Suppressor macrophage treated with lipopolysaccharide for 1 hour (primary cell): ENCODE measurements at regions not wholly inside any gene's neighbourhood (a gene's known extent, or its start where the extent isn't known, plus 50 kb on each side); places are given as distances from the start of the nearest gene placed in this dataset.

Experiments
- DNase-seq, 3 donors: peaks; one replicate each; pipeline ENCODE4 v3.0.0-alpha.2; 2020 to 2022

DNA sequence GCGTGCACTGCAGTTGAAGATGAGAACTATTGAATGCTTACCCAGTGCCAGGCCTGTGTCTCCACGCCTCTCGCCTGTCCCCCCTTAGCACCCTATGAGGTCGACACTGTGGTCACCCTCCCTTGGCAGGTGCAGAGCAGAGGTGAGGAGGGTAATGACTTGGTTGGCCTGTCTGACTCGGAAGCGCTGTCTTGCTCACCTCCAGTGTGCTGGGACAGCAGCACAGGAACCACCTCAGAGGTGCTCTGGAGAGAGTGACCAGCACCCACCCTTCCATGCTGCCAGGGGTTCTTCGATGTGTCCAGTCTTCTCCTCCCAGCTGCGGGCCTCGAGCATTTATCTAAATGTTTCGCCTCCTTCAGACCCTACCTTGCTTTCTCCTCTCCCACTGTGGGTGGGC is 178.3 kb upstream of the IRX2 start:
- no peak for DNase-seq

DNA sequence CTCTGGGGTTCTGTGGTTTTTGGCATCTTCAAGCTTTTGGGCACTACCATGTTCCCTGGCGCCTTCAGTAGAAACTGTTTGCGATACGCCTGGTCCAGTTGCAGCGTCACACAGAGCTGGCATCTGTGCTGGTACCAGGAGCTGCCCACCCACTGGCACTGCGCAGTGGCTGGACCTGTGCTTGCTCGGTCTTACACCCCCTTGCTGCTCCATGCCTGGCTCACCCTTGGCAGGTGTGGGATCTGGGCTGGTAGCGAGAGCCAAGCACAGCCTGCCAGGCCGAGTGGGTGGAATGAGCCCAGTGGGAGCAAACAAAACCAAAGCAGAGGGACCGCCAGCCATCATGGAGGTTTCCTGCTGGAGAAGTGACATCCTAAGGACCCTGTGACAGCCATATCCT is 170.2 kb upstream of the IRX2 start:
- DNase-seq, result no peak

DNA sequence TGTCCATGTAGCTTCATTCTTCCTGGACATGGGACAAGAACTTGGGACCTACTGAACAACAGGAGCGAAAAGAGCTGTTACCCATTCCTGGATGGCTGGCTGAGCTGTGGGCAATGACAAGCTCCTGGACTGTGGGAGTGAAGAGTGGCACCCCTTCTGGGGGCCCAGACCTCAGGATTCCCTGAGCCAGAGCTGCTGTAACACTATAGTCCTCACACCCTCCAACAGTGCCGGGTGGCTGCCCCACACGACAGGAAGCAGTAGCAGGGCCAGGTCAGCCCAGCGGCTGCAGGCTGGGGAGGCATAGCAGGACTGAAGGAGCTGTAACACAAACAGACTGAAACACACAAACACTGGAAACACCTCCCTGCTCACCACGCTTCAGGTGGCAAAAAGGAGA is 169.7 kb upstream of the IRX2 start:
- DNase-seq, result no peak

DNA sequence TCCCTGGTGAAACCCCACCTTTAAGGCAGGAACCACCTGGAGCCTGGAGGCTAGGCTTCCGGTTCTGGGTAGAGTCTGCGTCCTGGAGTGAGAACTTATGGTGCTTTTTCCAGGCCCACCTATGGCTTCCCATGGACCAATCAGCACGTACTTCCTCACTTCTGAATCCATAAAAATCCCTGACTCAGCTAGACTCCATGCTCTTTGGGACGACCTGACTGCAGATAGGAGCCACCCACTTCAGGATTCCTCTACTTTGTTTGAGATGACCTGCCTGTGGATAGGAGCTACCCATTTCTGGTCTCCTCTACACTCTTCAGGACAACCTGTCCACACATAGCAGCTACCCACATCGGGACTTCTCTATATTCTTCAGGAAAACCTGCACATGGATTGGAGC is 168.8 kb upstream of the IRX2 start:
- DNase-seq, result no peak

DNA sequence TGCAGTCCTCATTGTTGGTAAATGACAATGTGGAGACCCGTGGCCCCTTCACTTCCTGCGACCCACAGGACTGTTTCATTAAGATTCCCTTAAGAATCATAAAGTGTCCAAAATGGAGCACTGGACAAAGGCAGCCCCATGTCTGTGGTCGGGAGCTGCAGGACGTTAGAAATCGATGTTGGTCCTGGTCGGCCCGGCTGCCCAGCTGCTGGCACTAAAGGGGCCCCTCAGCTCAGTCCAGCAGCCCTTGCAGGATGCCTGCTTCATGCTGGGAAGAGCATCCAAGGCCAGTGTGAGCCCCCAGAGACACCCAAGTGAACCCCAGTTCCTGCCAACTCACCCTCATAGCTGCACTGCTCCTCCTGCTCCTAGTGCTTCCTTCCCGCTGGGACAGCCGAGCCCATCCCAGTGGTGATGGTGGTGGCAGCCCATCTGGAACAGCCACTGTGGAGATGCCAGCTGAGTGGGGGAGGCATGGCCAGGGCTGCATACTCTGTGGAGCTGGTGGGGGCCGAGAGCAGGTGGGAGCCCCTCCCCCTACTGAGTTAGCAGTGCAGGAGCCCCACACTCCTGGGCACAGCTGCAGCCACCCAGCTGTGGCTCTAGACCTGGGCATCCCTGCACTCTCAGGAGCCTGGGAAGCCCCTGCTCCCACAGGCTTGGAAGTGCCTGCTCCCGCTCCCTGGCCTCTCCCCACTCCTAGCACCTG is 168.0 kb upstream of the IRX2 start:
- DNase-seq, result no peak

DNA sequence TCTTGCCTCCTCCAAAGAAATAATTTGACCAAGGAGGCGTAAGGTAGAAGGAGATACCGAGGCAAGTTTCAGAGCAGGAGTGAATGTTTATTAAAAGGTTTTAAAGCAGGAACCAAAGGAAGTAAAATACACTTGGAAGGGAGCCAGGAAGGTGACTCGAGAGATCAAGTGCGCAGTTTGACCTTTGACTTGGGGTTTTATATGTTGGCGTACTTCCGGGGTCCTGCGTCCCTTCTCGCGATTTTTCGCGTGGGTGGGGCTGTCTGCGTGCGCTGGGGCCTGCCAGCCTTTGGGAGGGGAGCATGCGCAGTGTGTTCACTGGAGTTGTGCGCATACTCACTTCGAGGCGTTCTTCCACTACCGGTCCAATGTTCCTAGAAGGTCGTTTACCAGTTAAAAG is 166.0 kb upstream of the IRX2 start:
- DNase-seq, result no peak

DNA sequence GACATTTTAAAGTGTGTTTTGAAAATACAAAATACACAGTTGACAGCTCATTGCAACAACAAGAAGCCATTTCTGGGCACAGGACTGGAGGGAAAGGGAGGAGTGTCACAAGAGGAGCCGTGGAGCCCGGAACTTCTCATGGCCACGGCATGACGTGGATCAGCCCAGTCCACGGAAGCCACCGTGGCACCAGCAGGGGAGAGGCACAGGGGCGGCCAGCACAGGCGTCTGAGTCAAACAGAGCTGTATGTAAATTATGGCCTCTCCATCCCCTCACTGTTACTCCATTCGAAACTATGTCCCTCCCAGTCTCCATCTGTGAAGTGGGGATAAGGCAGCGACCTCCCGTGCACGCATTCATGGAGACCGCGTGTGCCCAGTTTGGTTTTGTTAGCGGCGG is 165.6 kb upstream of the IRX2 start:
- no peak for DNase-seq

DNA sequence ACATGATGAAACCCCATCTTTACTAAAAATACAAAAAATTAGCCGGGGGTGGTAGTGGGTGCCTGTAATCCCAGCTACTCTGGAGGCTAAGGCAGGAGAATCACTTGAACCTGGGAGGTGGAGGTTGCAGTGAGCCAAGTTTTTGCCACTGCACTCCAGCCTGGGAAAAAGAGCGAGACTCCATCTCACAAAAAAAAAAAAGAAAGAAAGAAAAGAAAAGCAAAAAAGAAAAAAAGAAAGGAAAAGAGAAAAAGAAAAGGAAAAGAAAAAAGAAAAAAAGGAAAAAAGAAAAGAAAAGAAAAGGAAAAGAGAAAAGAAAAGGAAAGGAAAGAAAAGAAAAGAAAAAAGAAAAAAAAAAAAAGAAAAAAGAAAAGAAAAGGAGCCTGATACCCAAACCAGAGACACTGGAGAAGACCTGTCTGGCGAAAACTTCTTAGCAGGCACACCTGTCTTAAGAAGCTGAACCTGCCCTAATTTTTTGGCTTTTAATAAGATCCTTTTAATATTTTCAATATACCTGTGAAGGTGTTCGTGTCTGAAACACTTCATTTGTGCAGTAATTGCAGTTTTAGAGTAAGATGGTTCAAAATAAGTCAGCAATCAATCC is 164.7 kb upstream of the IRX2 start:
- DNase-seq, result peak in 1 of 3 donors; percentile 16

DNA sequence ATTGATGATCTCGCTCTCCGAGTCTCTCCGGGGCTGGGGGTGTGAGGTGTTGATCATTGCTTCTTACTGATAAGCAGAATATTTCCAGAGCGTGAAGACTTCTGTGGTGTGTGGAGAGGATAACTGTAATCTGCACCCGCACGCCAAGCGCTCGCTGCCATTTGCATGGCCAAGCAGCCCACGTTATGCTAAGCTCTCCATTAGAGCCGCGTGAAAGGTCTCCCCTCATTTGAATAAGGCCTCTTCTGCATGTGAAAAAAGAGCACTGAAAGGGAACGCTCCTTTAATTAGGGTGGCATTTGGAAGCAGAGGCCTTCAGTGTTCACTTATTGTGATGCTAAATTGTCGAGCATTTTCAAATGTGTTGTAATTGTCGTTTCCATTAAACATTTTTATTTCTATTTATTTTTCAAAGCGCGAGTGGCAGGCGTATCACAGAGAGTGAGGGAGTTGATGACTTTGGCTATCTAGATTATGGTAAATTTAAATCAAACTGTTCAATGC is 163.6 kb upstream of the IRX2 start:
- no peak for DNase-seq

DNA sequence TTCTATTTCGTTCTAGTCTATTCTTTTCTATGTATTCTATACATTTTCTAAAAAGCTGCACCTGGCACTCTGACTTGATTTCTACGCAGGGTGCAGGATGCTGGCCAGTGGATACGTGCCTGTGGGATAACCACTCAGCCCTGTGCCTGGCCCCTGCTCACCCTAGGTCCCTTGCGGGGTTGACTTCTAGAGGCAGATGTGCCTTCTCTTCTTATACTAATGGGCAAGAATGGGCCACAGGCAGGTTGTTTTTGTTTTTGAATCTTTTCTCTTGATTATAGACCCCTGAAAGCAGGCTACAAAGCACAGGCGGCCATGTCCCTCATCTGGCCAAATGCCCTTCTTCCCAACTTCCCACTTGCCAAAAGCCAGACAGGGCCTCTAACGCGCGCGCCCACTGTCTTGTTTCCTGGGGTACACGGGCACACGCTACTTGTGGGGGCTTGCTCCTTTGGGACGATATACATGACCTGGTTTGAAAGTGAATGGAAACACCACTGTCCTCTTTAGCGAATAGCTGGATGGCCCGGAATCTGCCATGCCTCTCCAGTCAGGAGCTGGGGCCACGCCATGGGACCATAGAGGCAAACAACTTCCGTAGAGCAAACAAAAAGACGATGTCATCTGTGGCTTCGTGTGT is 162.7 kb upstream of the IRX2 start:
- no peak for DNase-seq

DNA sequence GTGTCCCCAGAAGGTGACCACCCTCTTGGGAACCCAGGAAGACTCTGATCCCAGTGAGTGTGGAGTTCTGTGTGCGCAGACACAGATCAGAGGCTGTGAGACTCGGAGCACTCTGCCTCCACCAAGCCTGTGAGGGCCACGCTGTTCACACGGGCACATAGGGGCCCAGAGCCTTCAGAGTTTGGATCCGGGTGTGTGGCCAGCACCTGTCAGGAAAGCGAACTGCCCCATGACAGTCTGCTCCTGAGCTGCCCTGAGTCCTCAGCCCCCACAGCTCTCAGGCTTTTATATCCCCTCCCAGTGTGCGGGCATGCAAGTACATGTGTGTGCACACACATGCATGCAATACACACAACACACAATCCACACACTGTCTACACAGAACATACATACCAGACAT is 161.8 kb upstream of the IRX2 start:
- no peak for DNase-seq

DNA sequence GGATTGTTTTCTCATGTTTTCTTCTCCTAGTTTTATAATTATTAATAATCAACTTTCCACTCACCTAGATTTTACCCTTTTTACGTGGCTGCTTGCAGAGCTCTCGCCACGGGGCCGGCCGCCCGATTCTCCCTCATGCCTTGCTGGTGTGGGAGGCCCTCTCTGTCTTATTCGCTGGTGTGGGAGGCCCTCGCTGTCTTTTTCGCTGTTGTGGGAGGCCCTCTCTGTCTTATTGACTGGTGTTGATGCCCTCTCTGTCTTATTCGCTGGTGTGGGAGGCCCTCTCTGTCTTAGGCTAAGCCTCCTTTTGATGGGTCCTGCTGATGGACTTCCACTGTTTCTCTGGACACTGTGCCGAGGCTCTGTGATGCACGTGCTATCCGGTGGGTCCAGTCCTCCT is 161.3 kb upstream of the IRX2 start:
- no peak for DNase-seq

DNA sequence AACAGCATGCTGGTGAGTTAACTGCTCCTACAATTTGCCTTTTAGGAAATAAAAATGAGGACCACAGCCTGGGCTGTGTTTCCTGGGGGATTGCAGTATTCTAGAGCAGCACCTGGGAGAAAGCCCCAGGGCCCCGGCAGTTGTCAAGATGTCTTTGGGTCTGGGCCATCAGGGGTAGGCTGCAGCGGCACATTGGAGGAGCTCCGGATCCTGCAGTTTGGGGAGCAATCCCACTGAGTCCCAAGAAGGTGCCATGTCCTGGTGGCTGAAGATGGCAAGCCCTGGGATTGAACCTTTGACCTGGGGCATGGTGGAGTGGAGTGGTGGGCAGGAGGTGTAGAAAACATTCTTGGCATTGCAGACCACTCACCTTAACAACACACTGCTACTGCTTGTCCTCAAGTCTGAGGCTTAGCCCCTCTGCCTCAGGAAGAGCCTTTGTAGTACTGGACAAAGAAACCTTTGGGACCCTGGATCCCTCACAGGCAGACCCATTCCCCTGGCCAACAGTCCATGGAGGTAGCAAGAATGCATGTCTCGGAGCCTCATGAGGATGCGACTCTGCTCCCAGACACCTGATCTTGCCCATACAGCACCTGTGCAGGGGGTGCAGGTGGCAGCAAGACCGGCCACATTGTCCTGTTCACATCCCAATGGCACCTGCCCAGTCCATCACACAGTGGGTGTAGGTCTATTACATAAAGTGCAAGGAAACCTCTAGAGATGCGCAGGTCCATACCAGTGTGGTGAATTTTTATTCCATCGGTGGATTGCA is 159.1 kb upstream of the IRX2 start:
- no peak for DNase-seq

DNA sequence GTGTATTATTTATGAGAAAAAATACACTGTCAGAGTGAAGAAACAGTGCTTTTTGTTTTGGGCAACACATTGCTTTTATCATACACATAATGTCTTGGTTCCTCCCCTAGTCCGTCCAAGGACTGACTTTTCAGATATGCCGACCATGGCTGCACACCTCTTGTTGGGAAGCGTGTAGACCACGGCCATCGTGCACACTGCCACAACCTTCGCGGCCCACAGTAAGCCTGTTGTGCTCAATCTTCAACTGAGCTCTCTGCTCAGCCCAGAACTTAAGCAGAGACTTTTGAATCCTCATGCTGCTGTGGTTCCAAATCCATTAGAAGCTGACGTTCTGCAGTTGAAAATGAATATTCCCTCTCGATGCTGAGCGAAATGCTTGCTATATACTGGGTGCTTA is 157.6 kb upstream of the IRX2 start:
- no peak for DNase-seq

DNA sequence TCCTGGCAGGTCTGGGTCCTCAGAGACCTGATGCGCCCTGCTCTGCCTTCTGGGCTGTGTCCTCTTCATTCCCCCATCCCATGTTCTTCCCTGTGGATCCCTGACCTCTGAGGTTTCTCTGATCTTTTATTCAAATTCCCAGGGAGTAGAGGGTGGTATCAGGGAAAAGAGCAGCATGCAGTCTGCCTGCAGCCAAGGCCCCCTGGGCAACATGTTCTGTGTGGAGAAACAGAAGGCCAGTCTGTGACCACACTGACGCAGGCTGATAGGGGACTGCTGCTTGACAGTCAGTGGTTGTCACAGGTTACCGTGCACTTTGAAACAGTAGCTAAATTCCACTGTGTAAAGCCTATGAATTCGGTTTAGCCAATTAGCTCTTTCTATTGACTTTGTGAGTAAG is 156.6 kb upstream of the IRX2 start:
- no peak for DNase-seq

DNA sequence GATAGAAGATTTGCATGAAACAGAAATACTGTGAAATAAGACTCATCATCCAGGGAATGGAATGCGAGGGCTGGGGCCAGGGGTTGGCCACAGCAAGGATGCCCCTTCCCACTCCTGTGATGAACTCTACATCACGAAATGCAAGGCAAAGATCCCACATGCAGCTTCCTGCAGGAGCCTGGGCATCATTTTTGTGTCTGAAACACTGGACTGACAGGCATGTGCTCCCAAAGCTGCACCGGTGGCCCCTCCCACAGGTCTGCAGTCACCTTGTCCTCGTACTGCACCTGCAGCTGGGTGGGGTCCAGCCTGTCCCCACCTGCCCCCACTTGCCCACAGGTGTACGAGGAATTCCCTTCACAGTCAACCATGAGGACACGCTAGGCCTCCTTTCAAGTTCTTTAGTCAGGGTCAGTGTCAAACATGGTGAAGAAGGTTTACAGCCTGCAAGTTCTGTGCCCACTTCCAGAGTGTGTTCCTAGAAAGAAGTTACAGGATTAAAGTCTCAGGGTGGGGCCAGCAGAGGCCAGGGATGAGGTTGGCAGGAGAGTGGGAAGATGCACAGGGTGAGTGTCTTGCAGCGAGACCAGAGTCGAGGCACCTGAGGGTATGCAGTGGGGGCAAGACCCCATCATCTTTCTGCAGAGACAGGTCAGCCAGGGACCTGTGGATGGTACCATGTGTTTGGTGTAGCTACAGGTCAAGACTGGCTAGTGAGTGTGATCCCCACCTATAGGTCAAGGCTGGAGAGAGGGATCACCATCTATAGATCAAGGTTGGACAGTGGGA is 155.0 kb upstream of the IRX2 start:
- DNase-seq, result no peak

DNA sequence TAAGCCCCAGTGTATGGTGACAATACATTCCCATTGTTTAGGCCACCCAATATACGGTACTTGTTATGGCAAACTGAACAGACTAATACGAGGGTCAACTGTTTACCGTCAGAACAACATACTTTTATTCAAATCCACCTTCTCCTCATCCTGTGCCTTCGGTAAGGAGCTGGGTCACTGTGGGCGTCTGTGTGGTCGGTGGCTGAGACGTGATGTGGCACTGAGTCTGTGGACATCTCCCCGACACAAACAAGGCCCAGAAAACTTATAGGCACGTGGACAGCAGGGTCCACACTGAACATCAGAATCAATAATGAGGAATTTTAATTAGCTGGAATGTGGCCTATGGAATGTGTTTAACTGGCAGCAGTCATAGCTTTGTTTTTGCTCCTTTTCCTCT is 154.3 kb upstream of the IRX2 start:
- DNase-seq, result no peak

DNA sequence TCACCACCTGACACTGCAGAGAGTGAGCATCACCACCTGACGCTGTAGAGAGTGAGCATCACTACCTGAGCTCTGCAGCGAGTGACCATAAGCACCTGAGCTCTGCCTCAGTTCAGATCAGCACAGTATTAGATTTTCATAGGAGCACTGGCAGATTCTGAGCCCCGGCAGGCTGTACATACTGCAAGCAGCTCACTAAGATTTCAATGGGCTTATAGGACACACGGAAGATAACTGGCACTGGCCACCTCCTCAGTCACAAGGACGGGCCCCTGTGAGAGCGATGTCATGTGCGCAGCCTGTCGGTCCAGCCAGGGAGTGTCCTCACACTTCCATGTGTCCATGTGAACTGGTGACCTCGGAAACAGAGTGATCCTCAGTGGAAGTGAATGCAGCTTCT is 153.5 kb upstream of the IRX2 start:
- no peak for DNase-seq

DNA sequence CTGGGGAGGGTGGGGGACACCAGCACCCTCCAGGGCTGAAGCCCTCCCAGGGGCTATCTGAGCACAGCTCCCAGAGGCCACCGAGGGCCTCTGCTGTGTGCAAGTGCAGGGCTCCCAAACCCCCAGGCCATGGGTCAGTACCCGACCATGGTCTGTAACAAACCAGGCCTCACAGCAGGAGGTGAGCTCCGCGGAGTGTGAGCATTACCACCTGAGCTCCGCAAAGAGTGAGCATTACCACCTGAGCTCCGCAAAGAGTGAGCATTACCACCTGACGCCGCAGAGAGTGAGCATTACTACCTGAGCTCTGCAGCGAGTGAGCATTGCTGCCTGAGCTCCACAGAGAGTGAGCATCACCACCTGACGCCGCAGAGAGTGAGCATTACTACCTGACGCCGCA is 152.9 kb upstream of the IRX2 start:
- no peak for DNase-seq

DNA sequence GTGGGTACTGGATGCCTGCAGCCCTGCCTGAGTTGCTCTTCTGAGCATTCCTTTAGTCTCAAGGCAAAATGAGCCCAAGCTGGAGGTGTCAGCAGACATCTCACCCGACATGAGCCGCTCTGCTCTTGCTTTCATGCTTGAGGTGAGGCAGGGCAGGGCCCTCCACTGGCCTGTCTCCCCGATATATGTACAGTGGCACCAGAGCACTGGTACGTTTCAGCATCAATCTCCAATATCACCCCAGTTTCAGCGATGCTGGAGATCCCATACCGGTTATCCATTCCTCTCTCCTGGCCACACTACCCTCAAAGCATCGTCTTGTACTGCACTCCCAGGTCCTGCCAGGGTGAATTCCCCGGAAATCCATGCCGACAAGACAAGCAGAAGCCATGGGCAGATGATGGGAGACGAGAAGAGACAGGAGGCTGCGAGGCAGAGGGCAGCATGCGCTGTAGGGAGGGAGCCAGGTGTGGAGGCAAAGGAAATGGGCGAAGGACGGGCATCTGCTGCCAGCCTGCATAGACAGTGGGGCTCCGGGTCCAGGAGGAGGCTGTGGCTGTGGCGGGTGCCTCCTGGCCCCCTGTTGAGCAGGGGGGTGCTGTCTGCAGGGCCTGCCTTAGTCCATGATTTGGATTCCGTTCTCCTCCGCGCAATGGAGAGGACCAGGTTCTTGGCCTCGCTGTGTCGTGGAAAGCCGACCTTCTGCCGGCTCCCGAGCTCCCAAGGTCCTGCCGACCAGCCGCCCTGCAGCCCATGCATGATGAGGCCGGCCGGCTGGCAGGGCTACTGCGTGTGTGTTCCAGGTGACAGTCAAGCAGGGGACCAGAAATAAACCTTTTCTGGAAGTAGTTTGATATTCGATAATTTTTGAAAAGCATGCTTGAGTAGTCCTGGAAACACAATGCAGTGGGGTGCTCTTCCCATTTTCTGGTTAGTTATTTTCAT is 152.2 kb upstream of the IRX2 start:
- no peak for DNase-seq

DNA sequence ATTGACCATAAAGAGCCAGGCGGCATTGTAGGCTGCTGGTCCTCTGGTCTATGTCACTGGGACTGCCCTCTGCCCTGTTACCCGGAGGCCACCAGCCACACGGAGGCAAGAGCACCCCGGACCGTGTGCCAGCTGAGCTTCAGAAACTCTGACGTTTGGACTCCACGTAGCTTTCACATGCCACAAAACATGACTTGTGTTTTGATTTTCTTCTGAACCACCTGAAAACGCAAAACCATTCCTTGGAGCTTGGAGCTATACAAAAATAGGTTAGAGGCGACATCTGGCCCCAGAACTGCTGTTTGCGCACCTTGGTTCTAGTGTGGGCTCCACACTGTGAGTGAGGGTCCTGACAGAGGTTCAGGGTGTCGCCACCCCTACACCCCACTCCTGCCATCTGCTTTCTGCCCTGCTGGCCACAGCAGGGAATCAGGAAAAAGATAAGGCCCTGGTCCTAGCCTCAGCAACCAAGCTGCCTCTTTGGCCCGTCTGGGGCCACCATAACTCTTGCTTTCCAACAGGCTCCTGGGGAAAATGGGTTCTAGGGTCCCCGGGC is 151.3 kb upstream of the IRX2 start:
- DNase-seq, result no peak
